GM19372 (cell line): ENCODE measurements at regions not wholly inside any gene's neighbourhood (a gene's known extent, or its start where the extent isn't known, plus 50 kb on each side); places are given as distances from the start of the nearest gene placed in this dataset.

Experiments
- ATAC-seq: cut with Tn5 transposase; IDR thresholded peaks from one replicate; pipeline ENCODE4 v1.9.1; 2021; ENCODE audit warnings: mild to moderate bottlenecking, low read depth, moderate library complexity; ENCODE audit not compliant: unreplicated experiment

GRCh38 chr3:152516216-152516615 is 247.5 kb downstream of the MBNL1 start:
- ATAC-seq: no peak

GRCh38 chr3:152517502-152517901 is 248.8 kb downstream of the MBNL1 start:
- ATAC-seq: no peak

- ATAC-seq: no peak
Measured at GRCh38 chr3:152518346-152518745, 249.6 kb downstream of the MBNL1 start.

GRCh38 chr3:152519376-152519775 is 250.6 kb downstream of the MBNL1 start:
- no peak for ATAC-seq

GRCh38 chr3:152522036-152522435 is 253.3 kb downstream of the MBNL1 start:
- no peak for ATAC-seq

GRCh38 chr3:152524198-152525140 is 255.7 kb downstream of the MBNL1 start:
- ATAC-seq: no peak

- no peak for ATAC-seq
Measured at GRCh38 chr3:152531717-152532116, 263.0 kb downstream of the MBNL1 start.

GRCh38 chr3:152538518-152538917 is 269.8 kb downstream of the MBNL1 start:
- no peak for ATAC-seq

GRCh38 chr3:152539191-152539764 is 270.5 kb downstream of the MBNL1 start:
- ATAC-seq: no peak

- no peak for ATAC-seq
Measured at GRCh38 chr3:152540120-152540519, 271.4 kb downstream of the MBNL1 start.

- no peak for ATAC-seq
Measured at GRCh38 chr3:152547153-152547552, 278.4 kb downstream of the MBNL1 start.

GRCh38 chr3:152549263-152549662 is 280.5 kb downstream of the MBNL1 start:
- ATAC-seq: no peak

- no peak for ATAC-seq
Measured at GRCh38 chr3:152550284-152550683, 281.6 kb downstream of the MBNL1 start.

GRCh38 chr3:152554980-152555379 is 280.0 kb upstream of the P2RY1 start:
- no peak for ATAC-seq

GRCh38 chr3:152555666-152556291 is 279.2 kb upstream of the P2RY1 start:
- no peak for ATAC-seq

- no peak for ATAC-seq
Measured at GRCh38 chr3:152556731-152557254, 278.1 kb upstream of the P2RY1 start.

GRCh38 chr3:152557302-152557999 is 277.5 kb upstream of the P2RY1 start:
- ATAC-seq: no peak

- ATAC-seq: no peak
Measured at GRCh38 chr3:152558386-152558785, 276.5 kb upstream of the P2RY1 start.

- ATAC-seq: no peak
Measured at GRCh38 chr3:152559246-152559645, 275.7 kb upstream of the P2RY1 start.

GRCh38 chr3:152564459-152564858 is 270.5 kb upstream of the P2RY1 start:
- ATAC-seq: no peak
